K562 (cell line): ENCODE measurements at regions not wholly inside any gene's neighbourhood (a gene's known extent, or its start where the extent isn't known, plus 50 kb on each side); places are given as distances from the start of the nearest gene placed in this dataset.

Experiments
- ATAC-seq: fragments of 200-7000 bp; cut with Tn5 transposase; 3 replicates; pipeline ENCODE4 v1.9.1; 2020; ENCODE audit warnings: moderate library complexity
- BruUV-seq: library from RNA; stranded (reverse); fragments of 400-500 nt; replicated peaks from 2 replicates; lab custom pipeline; 2021; lab: Mats Ljungman, UMichigan
- CTCF ChIA-PET: fragments of 300-600 bp; formaldehyde crosslinking; extraction: SDS; loops from one replicate; lab custom pipeline; 2021; ENCODE audit warnings: low intra/inter-chr PET ratio; lab: Yijun Ruan, JAX
- POLR2A ChIA-PET: fragments of 300-600, 350-650 bp; sonication (Branson Sonifier 250); formaldehyde crosslinking; extraction: SDS; loops from one replicate; lab custom pipeline; 2021; ENCODE audit warnings: antibody characterized with exemption, inconsistent platforms; lab: Yijun Ruan, JAX
- DNase-seq, 4 experiments: peaks; one replicate each; pipeline versions ENCODE4 v3.0.0 to v3.0.0-alpha.2; 2011 to 2018; ENCODE audit warnings: low spot score in 3 of 4, mixed read lengths in 3 of 4; ENCODE audit errors: extremely low read depth in 1 of 4
- FAIRE-seq: peaks from 2 replicates; lab custom pipeline; 2011; peaks lifted over from hg19 to GRCh38; lab: Jason Lieb, UNC
- H2AFZ ChIP-seq: 2 replicates; pipeline ENCODE4 v1.6.0; 2011; ENCODE audit warnings: low read depth, low read length, control low read depth, inconsistent platforms
- H3K27ac ChIP-seq: fragments of 200-600 bp; 3 replicates; pipeline ENCODE4 v1.8.0; 2011; ENCODE audit warnings: low read depth, mild to moderate bottlenecking, control low read depth, inconsistent platforms, low read length, moderate library complexity, mixed read lengths; ENCODE audit errors: extremely low read depth
- H3K27me3 ChIP-seq, 2 experiments: fragments of 300-600 bp in 1 of 2; 2 replicates in 1 of 2; 3 replicates in 1 of 2; pipeline versions ENCODE4 v1.6.0 to v1.8.0; 2011; ENCODE audit warnings: inconsistent platforms in 2 of 2, low read length in 2 of 2, mild to moderate bottlenecking in 1 of 2, mixed read lengths in 1 of 2, moderate library complexity in 1 of 2; ENCODE audit not compliant: control insufficient read depth in 2 of 2, insufficient read depth in 2 of 2
- H3K36me3 ChIP-seq: fragments of 300-600 bp; 3 replicates; pipeline ENCODE4 v1.8.0; 2011; ENCODE audit warnings: mild to moderate bottlenecking, low read length, inconsistent platforms; ENCODE audit not compliant: control insufficient read depth, insufficient read depth
- H3K4me1 ChIP-seq, 2 experiments: fragments of 200-600 bp in 1 of 2; replicated peaks in 1 of 2; 2 replicates in 1 of 2; 3 replicates in 1 of 2; pipeline versions ENCODE4 v1.5.1 to v1.8.0; 2011; ENCODE audit warnings: inconsistent platforms in 2 of 2, low read length in 2 of 2, mild to moderate bottlenecking in 1 of 2, mixed read lengths in 1 of 2, moderate library complexity in 1 of 2; ENCODE audit not compliant: control insufficient read depth in 2 of 2, insufficient read depth in 2 of 2
- H3K4me2 ChIP-seq: 2 replicates; pipeline ENCODE4 v1.6.1; 2011; ENCODE audit warnings: low read length, control low read depth, inconsistent platforms, mixed read lengths; ENCODE audit not compliant: insufficient read depth
- H3K4me3 ChIP-seq: fragments of 200-600 bp; sonication (generic), shearing (Covaris generic); 2 replicates; pipeline ENCODE4 v1.5.1; 2016; ENCODE audit warnings: control low read depth, inconsistent platforms
- H3K79me2 ChIP-seq: fragments of 200-600 bp; 3 replicates; pipeline ENCODE4 v1.8.0; 2011; ENCODE audit warnings: low read length, inconsistent platforms; ENCODE audit not compliant: control insufficient read depth, insufficient read depth
- H3K9ac ChIP-seq, 2 experiments: 2 replicates each; pipeline versions ENCODE4 v1.6.0 to v1.6.1; 2011; ENCODE audit warnings: low read depth in 2 of 2, low read length in 2 of 2, control low read depth in 1 of 2, inconsistent platforms in 1 of 2, mild to moderate bottlenecking in 1 of 2, mixed read lengths in 1 of 2; ENCODE audit not compliant: insufficient read depth in 1 of 2
- H3K9me1 ChIP-seq: one replicate; pipeline ENCODE4 v1.6.0; 2011; ENCODE audit warnings: inconsistent platforms, mild to moderate bottlenecking, low read length, moderate library complexity; ENCODE audit not compliant: control insufficient read depth, insufficient read depth
- H3K9me3 ChIP-seq: replicated peaks from 2 replicates; pipeline ENCODE4 v1.5.1; 2011; ENCODE audit warnings: low read depth, low read length, inconsistent platforms; ENCODE audit not compliant: control insufficient read depth, insufficient read depth
- H4K20me1 ChIP-seq: replicated peaks from 2 replicates; pipeline ENCODE4 v1.6.1; 2011; ENCODE audit warnings: low read length, inconsistent platforms, mixed read lengths; ENCODE audit not compliant: control insufficient read depth, insufficient read depth
- ARNT ChIP-seq, 2 experiments: fragments of 450-650 bp; IDR thresholded peaks; 2 replicates each; pipeline ENCODE4 v1.6.1; 2016; ENCODE audit warnings: mild to moderate bottlenecking in 1 of 2
- ATF1 ChIP-seq, 2 experiments: fragments of 450-650 bp in 1 of 2; IDR thresholded peaks; 2 replicates each; pipeline ENCODE4 v1.6.1; 2016; ENCODE audit warnings: missing compliant biosample characterization in 1 of 2, missing genetic modification characterization in 1 of 2
- ESRRA ChIP-seq: fragments of 450-650 bp; IDR thresholded peaks from 2 replicates; pipeline ENCODE4 v1.6.1; 2014; ENCODE audit warnings: low read depth, mild to moderate bottlenecking, moderate library complexity, borderline replicate concordance
- GTF2B ChIP-seq: IDR thresholded peaks from 2 replicates; pipeline ENCODE4 v1.6.1; 2011; ENCODE audit not compliant: insufficient read length; ENCODE audit errors: extremely low read depth
- HNRNPL ChIP-seq: fragments of 200-400 bp; formaldehyde crosslinking; IDR thresholded peaks from 2 replicates; pipeline ENCODE4 v1.6.1; 2017; ENCODE audit warnings: low read depth, mild to moderate bottlenecking, low read length
- KAT8 ChIP-seq: fragments of 450-650 bp; IDR thresholded peaks from 2 replicates; pipeline ENCODE4 v1.6.1; 2016; ENCODE audit warnings: low read depth, mild to moderate bottlenecking
- NFE2 ChIP-seq: IDR thresholded peaks from 2 replicates; pipeline ENCODE4 v1.6.1; 2014; ENCODE audit warnings: antibody characterized with exemption, low read depth
- RCOR1 ChIP-seq, 2 experiments: IDR thresholded peaks; 2 replicates each; pipeline ENCODE4 v1.6.1; 2012; ENCODE audit warnings: low read depth in 2 of 2, low read length in 2 of 2, borderline replicate concordance in 1 of 2, improper control_type of control experiment in 1 of 2
- STAT6 ChIP-seq: sonication (generic); formaldehyde crosslinking; IDR thresholded peaks from 2 replicates; pipeline ENCODE4 v1.8.1; 2023; ENCODE audit warnings: mild to moderate bottlenecking, missing genetic modification reagents
- ZBTB9 ChIP-seq: fragments of 450-650 bp; formaldehyde crosslinking; IDR thresholded peaks from 2 replicates; pipeline ENCODE4 v1.4.0; 2020; ENCODE audit warnings: mild to moderate bottlenecking, moderate library complexity
- WGBS: fragments of 100-300 bp; shearing (Covaris generic); methylation state at CpG from one replicate; pipeline ENCODE4 v1.1.6; 2016; ENCODE audit warnings: low coverage, mixed read lengths; ENCODE audit not compliant: insufficient coverage; ENCODE audit errors: missing lambda C conversion rate; 5-methylcytosine and 5-hydroxymethylcytosine counted together
- in situ Hi-C: fragments of 300-500 bp; cut with MboI; formaldehyde crosslinking; loops from 4 replicates; pipeline ENCODE4 v1.15.0; 2018; ENCODE audit warnings: inconsistent platforms, mixed read lengths
- intact Hi-C: fragments of 100-400 bp; cut with micrococcal nuclease; formaldehyde crosslinking; loops from 2 replicates; pipeline ENCODE4 v1.14.2; 2022

GRCh38 chr10:78784546-78784945, 284.2 kb upstream of the ZMIZ1 start:
- Histone ChIP-seq H3K4me1 (no peaks in the 10 kb centered on the region), H3K9ac (no peak overlapping the region)
- TF ChIP-seq KAT8, result no peak
- no peak for TF ChIP-seq NFE2
- no peak for TF ChIP-seq ARNT (IDR thresholded peaks at IDR 0.05)
- TF ChIP-seq RCOR1 (IDR thresholded peaks at IDR 0.05; ENCODE audit: borderline replicate concordance in 1 of 2, low read depth in 2 of 2, low read length in 2 of 2), result no peak
- no peak for TF ChIP-seq ESRRA
- TF ChIP-seq ZBTB9 (CRISPR knock-in tag), result no peak
- TF ChIP-seq HNRNPL, result no peak
- TF ChIP-seq ATF1 (CRISPR knock-in tag; IDR thresholded peaks at IDR 0.05), result no peak
- TF ChIP-seq ATF1 (tag; IDR thresholded peaks at IDR 0.05), result no peak
- TF ChIP-seq STAT6 (CRISPR knock-in tag), result no peak
- TF ChIP-seq GTF2B, result no peak
- TF ChIP-seq, all 486 proteins: peak for 0
- H3K79me2 ChIP-seq, result no peaks in the 10 kb centered on the region
- ATAC-seq, result no peak
- ChIA-PET POLR2A (no interaction called here), CTCF (no interaction called here)
- in situ Hi-C loops (no loop called here), intact Hi-C loops (no loop called here)
- no peak overlapping the region for H3K27ac ChIP-seq
- no peak overlapping the region for H2AFZ ChIP-seq
- H3K4me3 ChIP-seq, result no peak overlapping the region
- 0% methylated on average over 3 of the region's 3 CpGs for WGBS
- no peaks in the 10 kb centered on the region for H3K36me3 ChIP-seq
- no peaks in the 10 kb centered on the region; the same call in 1 of the 2 replicates for H4K20me1 ChIP-seq
- no TSS peak for BruUV-seq
- no peak for FAIRE-seq
- no peak for DNase-seq
- H3K9me1 ChIP-seq, result no peaks in the 10 kb centered on the region
- H3K9me3 ChIP-seq, result no peaks in the 10 kb centered on the region
- H3K27me3 ChIP-seq, result peaks cover 8 to 36% of the 10 kb centered on the region in 2 experiments; a peak in 3 of 5 replicates
- no peak overlapping the region for H3K4me2 ChIP-seq
